ENCODE measurements at regions not wholly inside any gene's neighbourhood (a gene's known extent, or its start where the extent isn't known, plus 50 kb on each side); places are given as distances from the start of the nearest gene placed in this dataset.

- TF ChIP-seq ZFP30 (CRISPR knock-in tag; IDR thresholded peaks at IDR 0.05) (no peak), ZNF8 (CRISPR knock-in tag; IDR thresholded peaks at IDR 0.05) (no peak), ZNF565 (CRISPR knock-in tag; conservative IDR thresholded peaks at IDR 0.05; ENCODE audit: low read depth) (no peak), PATZ1 (CRISPR knock-in tag; IDR thresholded peaks at IDR 0.05; ENCODE audit: borderline replicate concordance) (no peak), CSDC2 (CRISPR knock-in tag; IDR thresholded peaks at IDR 0.05) (no peak)
Measured at GRCh38 chr1:87647430-87648177, 318.9 kb downstream of the LMO4 start.
